ENCODE measurements at regions not wholly inside any gene's neighbourhood (a gene's known extent, or its start where the extent isn't known, plus 50 kb on each side); places are given as distances from the start of the nearest gene placed in this dataset.

GRCh38 chr15:69958496-69959084, 139.1 kb downstream of the TLE3 start:
- CTCF ChIA-PET, result no interaction called here
- Mint-ChIP-seq H3K36me3 (ENCODE audit: insufficient read depth, unreplicated experiment) (no peaks in the 10 kb centered on the region), H3K27me3 (ENCODE audit: unreplicated experiment) (peaks cover 79% of the 10 kb centered on the region), H3K4me3 (ENCODE audit: low read depth, unreplicated experiment) (no peak overlapping the region), H3K4me1 (ENCODE audit: low read depth, unreplicated experiment) (no peaks in the 10 kb centered on the region), H3K27ac (ENCODE audit: unreplicated experiment) (no peak overlapping the region), H3K9me3 (ENCODE audit: low read depth, unreplicated experiment) (no peaks in the 10 kb centered on the region)
- TF ChIP-seq CTCF (IDR thresholded peaks at IDR 0.05; ENCODE audit: unreplicated experiment), result no peak
- DNase-seq, result no peak
- BruUV-seq (replicated peaks), result no TSS peak
- intact Hi-C loops (cut with micrococcal nuclease; ENCODE audit: unreplicated experiment), result no loop called here

- DNase-seq, result no peak
- no peaks in the 10 kb centered on the region for H3K4me1 Mint-ChIP-seq (ENCODE audit: low read depth, unreplicated experiment)
- H3K27ac Mint-ChIP-seq (ENCODE audit: unreplicated experiment), result no peak overlapping the region
- H3K36me3 Mint-ChIP-seq (ENCODE audit: insufficient read depth, unreplicated experiment), result no peaks in the 10 kb centered on the region
- no peaks in the 10 kb centered on the region for H3K9me3 Mint-ChIP-seq (ENCODE audit: low read depth, unreplicated experiment)
- intact Hi-C loops (cut with micrococcal nuclease; ENCODE audit: unreplicated experiment), result no loop called here
- BruUV-seq (replicated peaks), result no TSS peak
- CTCF ChIA-PET, result no interaction called here
- peaks cover 74% of the 10 kb centered on the region for H3K27me3 Mint-ChIP-seq (ENCODE audit: unreplicated experiment)
- no peak for TF ChIP-seq CTCF (IDR thresholded peaks at IDR 0.05; ENCODE audit: unreplicated experiment)
- no peak overlapping the region for H3K4me3 Mint-ChIP-seq (ENCODE audit: low read depth, unreplicated experiment)
Observed at GRCh38 chr15:69962561-69962960, 135.2 kb downstream of the TLE3 start.

GRCh38 chr15:69963385-69963784, 134.3 kb downstream of the TLE3 start:
- H3K27me3 Mint-ChIP-seq (ENCODE audit: unreplicated experiment), result peaks cover 81% of the 10 kb centered on the region
- no peak for TF ChIP-seq CTCF (IDR thresholded peaks at IDR 0.05; ENCODE audit: unreplicated experiment)
- intact Hi-C loops (cut with micrococcal nuclease; ENCODE audit: unreplicated experiment), result no loop called here
- no peak overlapping the region for H3K4me3 Mint-ChIP-seq (ENCODE audit: low read depth, unreplicated experiment)
- BruUV-seq (replicated peaks), result no TSS peak
- DNase-seq, result no peak
- no peaks in the 10 kb centered on the region for H3K9me3 Mint-ChIP-seq (ENCODE audit: low read depth, unreplicated experiment)
- no peaks in the 10 kb centered on the region for H3K36me3 Mint-ChIP-seq (ENCODE audit: insufficient read depth, unreplicated experiment)
- CTCF ChIA-PET, result interaction anchor here (0.5 kb wide), 1 partner anchor 162 kb away, joined by 3 read pairs; no protein-coding TSS in a partner anchor
- H3K4me1 Mint-ChIP-seq (ENCODE audit: low read depth, unreplicated experiment), result no peaks in the 10 kb centered on the region
- H3K27ac Mint-ChIP-seq (ENCODE audit: unreplicated experiment), result no peak overlapping the region

- DNase-seq, result no peak
- Mint-ChIP-seq H3K9me3 (ENCODE audit: low read depth, unreplicated experiment) (no peaks in the 10 kb centered on the region), H3K27me3 (ENCODE audit: unreplicated experiment) (peaks cover 96% of the 10 kb centered on the region), H3K27ac (ENCODE audit: unreplicated experiment) (no peak overlapping the region), H3K4me3 (ENCODE audit: low read depth, unreplicated experiment) (no peak overlapping the region), H3K4me1 (ENCODE audit: low read depth, unreplicated experiment) (no peaks in the 10 kb centered on the region), H3K36me3 (ENCODE audit: insufficient read depth, unreplicated experiment) (no peaks in the 10 kb centered on the region)
- no peak for TF ChIP-seq CTCF (IDR thresholded peaks at IDR 0.05; ENCODE audit: unreplicated experiment)
- intact Hi-C loops (cut with micrococcal nuclease; ENCODE audit: unreplicated experiment), result no loop called here
- CTCF ChIA-PET, result interaction anchor here (1.0 to 1.3 kb wide), 2 partner anchors 15 to 33 kb away, joined by 3 to 4 read pairs; no protein-coding TSS in a partner anchor
- no TSS peak for BruUV-seq (replicated peaks)
Observed at GRCh38 chr15:69971771-69972170, 125.9 kb downstream of the TLE3 start.

Data from Calu3 (cell line).